ENCODE measurements at regions not wholly inside any gene's neighbourhood (a gene's known extent, or its start where the extent isn't known, plus 50 kb on each side); places are given as distances from the start of the nearest gene placed in this dataset.
"Not testable (repeated sequence)": the region's sequence is repeated elsewhere in the genome, so short reads cannot be mapped to it uniquely, and the experiment has no call there.

- not testable (repeated sequence) for DNase-seq (ENCODE audit: low read depth in 2 of 2)
These were observed 183.7 kb upstream of the AKAP13 start for GRCh38 chr15:85196697-85197096.

GRCh38 chr15:85197582-85197981 is 182.8 kb upstream of the AKAP13 start:
- not testable (repeated sequence) for DNase-seq (ENCODE audit: low read depth in 2 of 2)

GRCh38 chr15:85198432-85198831 is 182.0 kb upstream of the AKAP13 start:
- not testable (repeated sequence) for DNase-seq (ENCODE audit: low read depth in 2 of 2)

- DNase-seq (ENCODE audit: low read depth in 2 of 2) = not testable (repeated sequence)
These were observed 180.2 kb upstream of the AKAP13 start for GRCh38 chr15:85200215-85200614.

- not testable (repeated sequence) for DNase-seq (ENCODE audit: low read depth in 2 of 2)
These were observed 179.1 kb upstream of the AKAP13 start for GRCh38 chr15:85201118-85201793.

GRCh38 chr15:85204481-85204880 is 175.9 kb upstream of the AKAP13 start:
- DNase-seq (ENCODE audit: low read depth in 2 of 2) = not testable (repeated sequence)

- not testable (repeated sequence) for DNase-seq (ENCODE audit: low read depth in 2 of 2)
These were observed 146.5 kb upstream of the AKAP13 start for GRCh38 chr15:85233791-85234325.

- DNase-seq (ENCODE audit: low read depth in 2 of 2) = not testable (repeated sequence)
These were observed 145.8 kb upstream of the AKAP13 start for GRCh38 chr15:85234450-85235196.

GRCh38 chr15:85244056-85244455 is 136.3 kb upstream of the AKAP13 start:
- DNase-seq (ENCODE audit: low read depth in 2 of 2) = not testable (repeated sequence)

- not testable (repeated sequence) for DNase-seq (ENCODE audit: low read depth in 2 of 2)
These were observed 129.4 kb upstream of the AKAP13 start for GRCh38 chr15:85250938-85251542.

GRCh38 chr15:85253196-85253915 is 127.0 kb upstream of the AKAP13 start:
- DNase-seq (ENCODE audit: low read depth in 2 of 2) = not testable (repeated sequence)

GRCh38 chr15:85254961-85255360 is 125.4 kb upstream of the AKAP13 start:
- DNase-seq (ENCODE audit: low read depth in 2 of 2) = not testable (repeated sequence)

- not testable (repeated sequence) for DNase-seq (ENCODE audit: low read depth in 2 of 2)
These were observed 124.9 kb upstream of the AKAP13 start for GRCh38 chr15:85255502-85255901.

GRCh38 chr15:85256009-85256997 is 124.1 kb upstream of the AKAP13 start:
- DNase-seq (ENCODE audit: low read depth in 2 of 2) = not testable (repeated sequence)

- DNase-seq (ENCODE audit: low read depth in 2 of 2) = not testable (repeated sequence)
These were observed 122.3 kb upstream of the AKAP13 start for GRCh38 chr15:85258062-85258445.

- DNase-seq (ENCODE audit: low read depth in 2 of 2) = not testable (repeated sequence)
These were observed 121.7 kb upstream of the AKAP13 start for GRCh38 chr15:85258559-85259209.

GRCh38 chr15:85260526-85260925 is 119.9 kb upstream of the AKAP13 start:
- not testable (repeated sequence) for DNase-seq (ENCODE audit: low read depth in 2 of 2)

GRCh38 chr15:85262461-85263055 is 117.8 kb upstream of the AKAP13 start:
- DNase-seq (ENCODE audit: low read depth in 2 of 2) = not testable (repeated sequence)

- not testable (repeated sequence) for DNase-seq (ENCODE audit: low read depth in 2 of 2)
These were observed 116.5 kb upstream of the AKAP13 start for GRCh38 chr15:85263842-85264440.

Data from fibroblast of skin of left quadriceps (primary cell).